Lower lobe of right lung (tissue), 2 donors: ENCODE measurements at regions not wholly inside any gene's neighbourhood (a gene's known extent, or its start where the extent isn't known, plus 50 kb on each side); places are given as distances from the start of the nearest gene placed in this dataset.

Source experiments
- ATAC-seq, 2 donors: fragments of 200-7000 bp; cut with Tn5 transposase; one replicate each; pipeline ENCODE4 v1.9.1; 2020 to 2022; ENCODE audit warnings: mild to moderate bottlenecking in 2 of 2, moderate library complexity in 2 of 2
- DNase-seq: peaks from one replicate; pipeline ENCODE4 v3.0.0-alpha.2; 2020
- H3K27ac ChIP-seq: fragments of 200-600 bp; one replicate; pipeline ENCODE4 v1.8.0; 2022
- H3K27me3 ChIP-seq: fragments of 200-600 bp; one replicate; pipeline ENCODE4 v1.8.0; 2022; ENCODE audit warnings: low read depth
- H3K36me3 ChIP-seq: fragments of 200-600 bp; one replicate; pipeline ENCODE4 v1.8.0; 2022; ENCODE audit warnings: mild to moderate bottlenecking
- H3K4me1 ChIP-seq: fragments of 200-600 bp; one replicate; pipeline ENCODE4 v1.8.0; 2022
- H3K4me3 ChIP-seq: fragments of 200-600 bp; one replicate; pipeline ENCODE4 v1.8.0; 2022; ENCODE audit warnings: mild to moderate bottlenecking
- H3K9me3 ChIP-seq: fragments of 200-600 bp; one replicate; pipeline ENCODE4 v1.8.0; 2022
- intact Hi-C: fragments of 100-400 bp; cut with DNase I; formaldehyde crosslinking; loops from one replicate; pipeline ENCODE4 v1.11.0; 2022
- TF ChIP-seq, protein P1 (sequence below): fragments of 200-600 bp; IDR thresholded peaks from one replicate; pipeline ENCODE4 v1.8.0; 2022; ENCODE audit warnings: antibody characterized with exemption, mild to moderate bottlenecking
- donor health status: DM: no; HTN: yes; CAD: no; lungs with severe emphysema.

DNA sequence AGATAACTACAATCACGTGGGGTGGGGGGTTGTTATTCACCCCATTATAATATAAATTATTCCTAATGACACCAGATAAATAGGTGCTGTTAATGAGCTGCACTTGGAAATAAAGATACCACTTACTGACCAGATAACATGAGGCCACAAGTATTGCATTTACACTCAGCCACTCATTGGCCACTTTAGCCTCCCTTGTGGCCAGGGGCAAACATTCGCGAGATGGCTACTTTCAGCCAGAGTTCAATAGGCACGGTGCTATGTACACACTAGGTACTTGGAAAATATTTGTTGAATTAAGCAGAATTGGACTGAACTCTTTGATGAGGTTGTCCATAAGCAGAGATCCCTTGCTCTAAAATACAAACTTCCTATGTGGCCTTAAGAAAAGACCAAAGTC lies 713.7 kb upstream of the TENM3 start:
- intact Hi-C loops, result no loop called here
- H3K27me3 ChIP-seq, result no peaks in the 10 kb centered on the region
- no peak overlapping the region for H3K27ac ChIP-seq
- TF ChIP-seq, protein P1, sequence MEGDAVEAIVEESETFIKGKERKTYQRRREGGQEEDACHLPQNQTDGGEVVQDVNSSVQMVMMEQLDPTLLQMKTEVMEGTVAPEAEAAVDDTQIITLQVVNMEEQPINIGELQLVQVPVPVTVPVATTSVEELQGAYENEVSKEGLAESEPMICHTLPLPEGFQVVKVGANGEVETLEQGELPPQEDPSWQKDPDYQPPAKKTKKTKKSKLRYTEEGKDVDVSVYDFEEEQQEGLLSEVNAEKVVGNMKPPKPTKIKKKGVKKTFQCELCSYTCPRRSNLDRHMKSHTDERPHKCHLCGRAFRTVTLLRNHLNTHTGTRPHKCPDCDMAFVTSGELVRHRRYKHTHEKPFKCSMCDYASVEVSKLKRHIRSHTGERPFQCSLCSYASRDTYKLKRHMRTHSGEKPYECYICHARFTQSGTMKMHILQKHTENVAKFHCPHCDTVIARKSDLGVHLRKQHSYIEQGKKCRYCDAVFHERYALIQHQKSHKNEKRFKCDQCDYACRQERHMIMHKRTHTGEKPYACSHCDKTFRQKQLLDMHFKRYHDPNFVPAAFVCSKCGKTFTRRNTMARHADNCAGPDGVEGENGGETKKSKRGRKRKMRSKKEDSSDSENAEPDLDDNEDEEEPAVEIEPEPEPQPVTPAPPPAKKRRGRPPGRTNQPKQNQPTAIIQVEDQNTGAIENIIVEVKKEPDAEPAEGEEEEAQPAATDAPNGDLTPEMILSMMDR, result no peak
- no peaks in the 10 kb centered on the region for H3K9me3 ChIP-seq
- H3K36me3 ChIP-seq, result no peaks in the 10 kb centered on the region
- DNase-seq (no peak), ATAC-seq (no peak)
- H3K4me1 ChIP-seq, result no peaks in the 10 kb centered on the region
- no peak overlapping the region for H3K4me3 ChIP-seq

DNA sequence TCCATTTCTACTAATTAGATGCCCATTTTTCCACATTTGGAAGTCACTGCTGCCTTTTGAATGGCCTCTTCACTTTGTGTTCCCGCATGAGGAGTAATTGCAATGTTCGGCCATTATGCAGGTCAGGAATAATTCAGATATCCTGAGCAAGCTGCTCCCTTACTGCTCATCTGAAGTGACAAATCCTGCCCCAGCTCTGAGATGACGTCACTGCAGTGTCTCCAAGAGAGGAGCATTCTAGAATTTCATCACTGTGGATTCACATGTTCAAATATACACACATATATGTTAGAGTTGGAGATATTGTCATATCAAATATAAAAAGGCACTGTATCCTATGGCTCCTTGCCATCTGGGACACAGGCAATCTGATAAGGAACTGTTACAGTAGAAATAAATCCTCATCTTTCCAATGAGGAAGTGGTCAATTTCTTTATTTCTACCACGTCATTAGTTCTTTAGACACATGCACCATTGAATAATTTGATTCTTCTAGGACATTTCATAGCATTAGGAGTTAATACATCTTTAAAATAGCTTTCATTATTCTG lies 706.9 kb upstream of the TENM3 start:
- TF ChIP-seq, protein P1, result no peak
- H3K36me3 ChIP-seq, result no peaks in the 10 kb centered on the region
- intact Hi-C loops, result no loop called here
- DNase-seq (no peak), ATAC-seq (no peak)
- no peaks in the 10 kb centered on the region for H3K4me1 ChIP-seq
- H3K27ac ChIP-seq, result no peak overlapping the region
- H3K4me3 ChIP-seq, result no peak overlapping the region
- H3K27me3 ChIP-seq, result no peaks in the 10 kb centered on the region
- H3K9me3 ChIP-seq, result no peaks in the 10 kb centered on the region

DNA sequence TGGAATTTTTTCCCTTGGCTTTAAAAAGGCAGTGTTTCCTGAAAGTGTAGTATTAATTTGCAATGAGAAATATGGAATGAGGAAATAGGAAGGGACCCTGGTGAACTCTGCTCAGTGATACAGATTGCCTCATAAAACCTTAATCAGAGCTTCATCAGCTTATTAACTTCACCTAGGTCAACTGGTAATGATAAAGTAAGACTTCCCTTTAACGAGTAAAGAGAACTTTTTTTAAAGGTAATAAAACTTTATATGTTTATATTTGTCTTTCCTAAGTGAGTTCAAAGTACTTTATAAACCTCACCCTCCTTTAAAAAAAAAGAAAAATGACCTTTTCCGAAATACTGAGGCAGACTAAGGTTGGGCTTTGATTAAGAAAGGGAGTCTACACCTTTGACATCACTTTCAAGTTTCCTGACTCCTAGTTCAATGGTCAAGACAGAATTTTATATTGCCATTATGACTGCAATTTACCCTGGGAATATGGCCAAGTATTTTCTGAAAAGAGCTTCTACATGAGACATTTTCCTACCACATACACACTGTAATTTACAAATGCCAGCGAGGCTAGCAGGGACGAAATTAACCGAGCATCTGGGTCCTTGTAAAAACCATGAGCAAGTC lies 706.3 kb upstream of the TENM3 start:
- H3K27ac ChIP-seq, result no peak overlapping the region
- no peak overlapping the region for H3K4me3 ChIP-seq
- intact Hi-C loops, result no loop called here
- H3K36me3 ChIP-seq, result no peaks in the 10 kb centered on the region
- H3K9me3 ChIP-seq, result no peaks in the 10 kb centered on the region
- no peaks in the 10 kb centered on the region for H3K4me1 ChIP-seq
- ATAC-seq (no peak), DNase-seq (no peak)
- TF ChIP-seq, protein P1, result no peak
- no peaks in the 10 kb centered on the region for H3K27me3 ChIP-seq

DNA sequence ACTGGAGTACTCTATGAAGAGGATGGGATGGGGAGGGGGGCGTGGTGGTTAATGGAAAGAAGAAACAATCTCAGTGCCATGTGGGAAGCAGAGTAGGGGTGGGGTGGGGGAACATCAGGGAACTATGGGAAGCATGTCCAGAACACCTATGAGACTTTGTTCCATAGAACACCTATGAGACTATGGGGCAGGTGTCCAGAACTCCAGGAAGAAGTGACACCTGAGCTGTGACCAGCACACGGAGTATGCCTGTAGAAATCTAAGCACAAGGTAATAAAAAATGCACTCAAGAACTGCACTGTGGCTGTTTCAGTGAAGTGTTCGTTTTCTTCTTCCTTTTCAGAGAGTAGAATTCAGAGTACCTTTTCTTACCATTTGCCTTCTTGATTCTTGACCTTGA lies 704.8 kb upstream of the TENM3 start:
- Histone ChIP-seq H3K4me3 (no peak overlapping the region), H3K27ac (no peak overlapping the region), H3K36me3 (no peaks in the 10 kb centered on the region), H3K9me3 (no peaks in the 10 kb centered on the region), H3K27me3 (no peaks in the 10 kb centered on the region), H3K4me1 (no peaks in the 10 kb centered on the region)
- no peak for DNase-seq
- intact Hi-C loops, result no loop called here
- ATAC-seq, result no peak
- TF ChIP-seq, protein P1, result no peak

DNA sequence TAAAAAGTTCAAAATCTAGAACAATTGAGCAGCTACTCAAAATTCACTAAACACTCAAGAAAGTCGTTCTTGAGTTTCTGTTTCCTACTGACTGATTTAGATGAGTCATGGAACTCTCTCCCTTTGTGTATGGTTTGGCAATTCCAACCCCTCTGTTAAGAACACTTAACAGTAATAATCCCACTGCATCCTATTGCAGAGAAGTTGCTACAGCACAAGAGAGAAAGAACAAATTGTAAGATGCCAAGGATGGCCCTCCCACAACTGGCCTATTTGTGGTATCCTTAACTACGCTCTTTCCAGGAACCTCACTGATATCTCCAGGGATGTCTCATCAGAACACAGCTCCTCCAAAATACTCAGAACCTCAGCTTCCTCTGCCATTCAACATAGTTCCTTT lies 701.8 kb upstream of the TENM3 start:
- ATAC-seq (no peak), DNase-seq (no peak)
- Histone ChIP-seq H3K9me3 (no peaks in the 10 kb centered on the region), H3K4me1 (no peaks in the 10 kb centered on the region), H3K27me3 (no peaks in the 10 kb centered on the region), H3K27ac (no peak overlapping the region), H3K36me3 (no peaks in the 10 kb centered on the region), H3K4me3 (no peak overlapping the region)
- TF ChIP-seq, protein P1, result no peak
- intact Hi-C loops, result no loop called here
